H1 (cell line): ENCODE measurements at regions not wholly inside any gene's neighbourhood (a gene's known extent, or its start where the extent isn't known, plus 50 kb on each side); places are given as distances from the start of the nearest gene placed in this dataset.

ENCODE experiments used
- CTCF ChIA-PET: fragments of 300-600 bp; sonication (Branson Sonifier 250); formaldehyde crosslinking; loops from one replicate; lab custom pipeline; 2021; ENCODE audit not compliant: partially characterized antibody; lab: Charles Lee
- POLR2A ChIA-PET: fragments of 300-600 bp; sonication (Branson Sonifier 250); formaldehyde crosslinking; loops from one replicate; lab custom pipeline; 2021; ENCODE audit warnings: inconsistent platforms; ENCODE audit not compliant: partially characterized antibody; lab: Charles Lee
- DNase-seq, 2 experiments: peaks; one replicate each; pipeline versions ENCODE4 v3.0.0 to v3.0.0-alpha.2; 2010 to 2022; ENCODE audit warnings: low spot score in 2 of 2, low read depth in 1 of 2, mixed read lengths in 1 of 2
- FAIRE-seq: peaks from 2 replicates; lab custom pipeline; 2011; peaks lifted over from hg19 to GRCh38; lab: Jason Lieb, UNC
- H2AFZ ChIP-seq: 2 replicates; pipeline ENCODE4 v1.8.1; 2012; ENCODE audit warnings: low read length, inconsistent platforms
- H2AK5ac ChIP-seq: 2 replicates; pipeline ENCODE4 v1.6.1; 2013; ENCODE audit warnings: low read depth, low read length
- H2BK120ac ChIP-seq: replicated peaks from 2 replicates; pipeline ENCODE3; 2013; ENCODE audit warnings: low read depth, low read length, inconsistent platforms
- H2BK12ac ChIP-seq: 2 replicates; pipeline ENCODE4 v1.6.1; 2013; ENCODE audit warnings: low read depth, low read length
- H2BK15ac ChIP-seq: 2 replicates; pipeline ENCODE4 v1.6.1; 2013; ENCODE audit warnings: low read length
- H2BK20ac ChIP-seq: 2 replicates; pipeline ENCODE4 v1.6.1; 2013; ENCODE audit warnings: low read length
- H2BK5ac ChIP-seq: 2 replicates; pipeline ENCODE4 v1.6.1; 2013; ENCODE audit warnings: low read depth, low read length
- H3K14ac ChIP-seq: 2 replicates; pipeline ENCODE4 v1.6.1; 2013; ENCODE audit warnings: inconsistent platforms; ENCODE audit not compliant: insufficient read length
- H3K18ac ChIP-seq: 2 replicates; pipeline ENCODE4 v1.6.1; 2013; ENCODE audit warnings: low read length; ENCODE audit errors: extremely low read depth
- H3K23ac ChIP-seq: 2 replicates; pipeline ENCODE4 v1.6.1; 2013; ENCODE audit warnings: inconsistent platforms; ENCODE audit not compliant: insufficient read length
- H3K23me2 ChIP-seq: 2 replicates; pipeline ENCODE4 v1.6.1; 2013; ENCODE audit warnings: low read depth, low read length
- H3K27ac ChIP-seq: 2 replicates; pipeline ENCODE4 v1.6.1; 2011; ENCODE audit warnings: low read depth, low read length, inconsistent platforms
- H3K27me3 ChIP-seq, 4 experiments: replicated peaks in 1 of 4; 1 replicate in 1 of 4; 2 replicates in 3 of 4; pipeline versions ENCODE4 v1.6.1 to v1.8.1; 2011 to 2013; ENCODE audit warnings: low read length in 3 of 4, mild to moderate bottlenecking in 3 of 4, inconsistent platforms in 2 of 4, mixed read lengths in 2 of 4, moderate library complexity in 1 of 4; ENCODE audit not compliant: control insufficient read depth in 3 of 4, insufficient read depth in 3 of 4; ENCODE audit errors: extremely low read depth in 1 of 4
- H3K36me3 ChIP-seq, 4 experiments: 2 replicates each; pipeline versions ENCODE4 v1.6.1 to v1.8.1; 2011 to 2013; ENCODE audit warnings: mild to moderate bottlenecking in 4 of 4, low read length in 3 of 4, moderate library complexity in 2 of 4, control low read depth in 1 of 4, inconsistent platforms in 1 of 4; ENCODE audit not compliant: insufficient read depth in 4 of 4, control insufficient read depth in 2 of 4
- H3K4ac ChIP-seq: replicated peaks from 2 replicates; pipeline ENCODE3; 2013; ENCODE audit warnings: low read length, low read depth, mixed read lengths, inconsistent platforms; ENCODE audit not compliant: insufficient read length
- H3K4me1 ChIP-seq, 4 experiments: replicated peaks in 1 of 4; 1 replicate in 1 of 4; 2 replicates in 3 of 4; pipeline versions ENCODE4 v1.6.1 to v1.8.1; 2011 to 2013; ENCODE audit warnings: low read length in 3 of 4, inconsistent platforms in 2 of 4, mixed read lengths in 1 of 4; ENCODE audit not compliant: insufficient read depth in 4 of 4, control insufficient read depth in 3 of 4
- H3K4me2 ChIP-seq, 2 experiments: 2 replicates each; pipeline versions ENCODE4 v1.6.1 to v1.8.1; 2011 to 2013; ENCODE audit warnings: low read depth in 2 of 2, low read length in 2 of 2, control low read depth in 1 of 2, inconsistent platforms in 1 of 2, mild to moderate bottlenecking in 1 of 2; ENCODE audit not compliant: insufficient read depth in 1 of 2
- H3K4me3 ChIP-seq, 4 experiments: fragments of 200-600, 300-600 bp in 1 of 4; sonication (generic), shearing (Covaris generic), sonication (Bioruptor Twin) in 1 of 4; 2 replicates each; pipeline versions ENCODE4 v1.5.1 to v1.8.1; 2011 to 2016; ENCODE audit warnings: low read length in 4 of 4, low read depth in 3 of 4, control low read depth in 2 of 4, inconsistent platforms in 2 of 4, mild to moderate bottlenecking in 2 of 4, mixed read lengths in 1 of 4, moderate library complexity in 1 of 4; ENCODE audit not compliant: insufficient read depth in 2 of 4; ENCODE audit errors: extremely low read depth in 1 of 4
- H3K56ac ChIP-seq: replicated peaks from 2 replicates; pipeline ENCODE3; 2013; ENCODE audit warnings: low read depth, mild to moderate bottlenecking, mixed read lengths, low read length, inconsistent platforms; ENCODE audit not compliant: insufficient read length
- H3K79me1 ChIP-seq: 2 replicates; pipeline ENCODE4 v1.6.1; 2013; ENCODE audit warnings: low read depth, low read length, control low read depth
- H3K79me2 ChIP-seq, 2 experiments: 2 replicates each; pipeline versions ENCODE4 v1.6.1 to v1.8.1; 2012 to 2013; ENCODE audit warnings: low read length in 2 of 2, mild to moderate bottlenecking in 2 of 2, inconsistent platforms in 1 of 2; ENCODE audit not compliant: insufficient read depth in 2 of 2, control insufficient read depth in 1 of 2
- H3K9ac ChIP-seq, 4 experiments: replicated peaks in 1 of 4; 1 replicate in 1 of 4; 2 replicates in 3 of 4; pipeline versions ENCODE4 v1.6.1 to v1.8.1; 2011 to 2013; ENCODE audit warnings: low read depth in 3 of 4, low read length in 3 of 4, control low read depth in 2 of 4, mild to moderate bottlenecking in 2 of 4, moderate library complexity in 2 of 4, inconsistent platforms in 1 of 4; ENCODE audit errors: extremely low read depth in 1 of 4
- H3K9me3 ChIP-seq, 2 experiments: 2 replicates each; pipeline versions ENCODE4 v1.6.1 to v1.8.1; 2012 to 2013; ENCODE audit warnings: mild to moderate bottlenecking in 2 of 2, moderate library complexity in 2 of 2, control low read depth in 1 of 2, inconsistent platforms in 1 of 2, low read depth in 1 of 2, low read length in 1 of 2, mixed read lengths in 1 of 2; ENCODE audit not compliant: insufficient read depth in 2 of 2
- H4K20me1 ChIP-seq, 2 experiments: replicated peaks in 1 of 2; 2 replicates each; pipeline versions ENCODE3 to v1.8.1; 2011 to 2013; ENCODE audit warnings: inconsistent platforms in 2 of 2, low read length in 2 of 2, mild to moderate bottlenecking in 1 of 2; ENCODE audit not compliant: insufficient read depth in 2 of 2, control insufficient read depth in 1 of 2
- H4K5ac ChIP-seq: 2 replicates; pipeline ENCODE4 v1.6.1; 2013; ENCODE audit warnings: low read length, low read depth, mixed read lengths, inconsistent platforms; ENCODE audit not compliant: insufficient read length
- H4K8ac ChIP-seq: 2 replicates; pipeline ENCODE4 v1.8.0; 2013; ENCODE audit warnings: mild to moderate bottlenecking, moderate library complexity, low read length, inconsistent platforms; ENCODE audit not compliant: insufficient read depth; ENCODE audit errors: extremely low read depth
- H4K91ac ChIP-seq: replicated peaks from 2 replicates; pipeline ENCODE3; 2013; ENCODE audit warnings: low read length, mixed read lengths, inconsistent platforms; ENCODE audit not compliant: insufficient read length
- BACH1 ChIP-seq: IDR thresholded peaks from 2 replicates; pipeline ENCODE4 v1.6.1; 2012; ENCODE audit warnings: low read length, improper control_type of control experiment
- BRCA1 ChIP-seq: IDR thresholded peaks from 2 replicates; pipeline ENCODE4 v1.6.1; 2012; ENCODE audit warnings: low read depth, low read length, improper control_type of control experiment
- CTCF ChIP-seq, 3 experiments: IDR thresholded peaks; 1 replicate in 2 of 3; 2 replicates in 1 of 3; pipeline versions ENCODE4 v1.5.1 to v1.6.1; 2011; ENCODE audit warnings: low read length in 3 of 3, mild to moderate bottlenecking in 3 of 3, inconsistent platforms in 2 of 3, low read depth in 1 of 3, moderate library complexity in 1 of 3; ENCODE audit not compliant: insufficient read depth in 1 of 3; ENCODE audit errors: control extremely low read depth in 1 of 3
- HDAC2 ChIP-seq, 2 experiments: fragments of 300-600 bp in 1 of 2; sonication (generic) in 1 of 2; IDR thresholded peaks; 2 replicates each; pipeline ENCODE4 v1.6.1; 2011 to 2012; ENCODE audit warnings: low read depth in 2 of 2, low read length in 2 of 2, mild to moderate bottlenecking in 2 of 2, moderate library complexity in 2 of 2, borderline replicate concordance in 1 of 2, inconsistent platforms in 1 of 2
- JUN ChIP-seq: IDR thresholded peaks from 2 replicates; pipeline ENCODE4 v1.6.1; 2011; ENCODE audit warnings: low read depth, mild to moderate bottlenecking, improper control_type of control experiment, low read length
- NANOG ChIP-seq: IDR thresholded peaks from 2 replicates; pipeline ENCODE4 v1.6.1; 2011; ENCODE audit warnings: low read length, low read depth, mild to moderate bottlenecking, inconsistent platforms; ENCODE audit not compliant: insufficient read depth, poor library complexity, severe bottlenecking
- POLR2A ChIP-seq, 2 experiments: IDR thresholded peaks; 1 replicate in 1 of 2; 2 replicates in 1 of 2; pipeline ENCODE4 v1.6.1; 2011; ENCODE audit warnings: low read depth in 2 of 2, low read length in 2 of 2, mild to moderate bottlenecking in 2 of 2; ENCODE audit errors: control extremely low read depth in 1 of 2
- POU5F1 ChIP-seq: IDR thresholded peaks from 2 replicates; pipeline ENCODE4 v1.6.1; 2011; ENCODE audit warnings: low read depth, mild to moderate bottlenecking, low read length, moderate library complexity
- RXRA ChIP-seq: IDR thresholded peaks from 2 replicates; pipeline ENCODE4 v1.6.1; 2011; ENCODE audit warnings: low read depth, mild to moderate bottlenecking, low read length, moderate library complexity; ENCODE audit not compliant: insufficient read depth
- SAP30 ChIP-seq: fragments of 300-600 bp; sonication (generic); IDR thresholded peaks from 2 replicates; pipeline ENCODE4 v1.7.1; 2012; ENCODE audit warnings: low read length, moderate library complexity, mild to moderate bottlenecking, inconsistent platforms; ENCODE audit not compliant: insufficient read depth, insufficient replicate concordance
- SIRT6 ChIP-seq: IDR thresholded peaks from one replicate; pipeline ENCODE4 v1.7.1; 2012; ENCODE audit warnings: low read length, inconsistent platforms
- SIX5 ChIP-seq: IDR thresholded peaks from 2 replicates; pipeline ENCODE4 v1.6.1; 2011; ENCODE audit warnings: mild to moderate bottlenecking, low read depth, low read length
- TAF1 ChIP-seq: IDR thresholded peaks from 2 replicates; pipeline ENCODE4 v1.6.1; 2011; ENCODE audit warnings: mild to moderate bottlenecking, low read depth, low read length
- WGBS, 2 experiments: shearing (Covaris generic) in 1 of 2; methylation state at CpG; one replicate each; pipeline versions ENCODE4 v1.1.6 to v1.1.7; 2013 to 2015; ENCODE audit warnings: low lambda C conversion rate in 2 of 2, mixed read lengths in 2 of 2, inconsistent platforms in 1 of 2, low coverage in 1 of 2, missing lambda C conversion rate in 1 of 2; ENCODE audit not compliant: insufficient replicate concordance in 2 of 2, insufficient coverage in 1 of 2, insufficient read length in 1 of 2; ENCODE audit errors: extremely low coverage in 1 of 2, missing lambda C conversion rate in 1 of 2; 5-methylcytosine and 5-hydroxymethylcytosine counted together

- 83% methylated on average over 2 of the region's 2 CpGs; no CpG with 5 or more reads in 1 of the 2 experiments for WGBS, 2 experiments
- Histone ChIP-seq H3K4me1 (no peaks in the 10 kb centered on the region), H3K9me3 (no peaks in the 10 kb centered on the region), H3K79me2 (no peaks in the 10 kb centered on the region), H4K91ac (no peak overlapping the region), H2BK20ac (no peak overlapping the region), H3K56ac (no peak overlapping the region), H2BK15ac (no peak overlapping the region), H3K36me3 (no peaks in the 10 kb centered on the region), H3K18ac (no peak overlapping the region), H3K27ac (no peak overlapping the region), H4K5ac (no peak overlapping the region), H3K4me3 (no peak overlapping the region), H4K8ac (no peak overlapping the region), H2AFZ (no peak overlapping the region), H3K4ac (no peak overlapping the region), H3K23me2 (no peaks in the 10 kb centered on the region), H4K20me1 (no peaks in the 10 kb centered on the region), H3K27me3 (no peaks in the 10 kb centered on the region), H2BK5ac (no peak overlapping the region), H3K79me1 (no peaks in the 10 kb centered on the region), H2BK12ac (no peak overlapping the region), H3K23ac (no peak overlapping the region), H2BK120ac (no peak overlapping the region), H2AK5ac (no peak overlapping the region), H3K4me2 (no peak overlapping the region), H3K9ac (no peak overlapping the region), H3K14ac (no peak overlapping the region)
- POLR2A ChIA-PET, result no interaction called here
- CTCF ChIA-PET, result interaction anchor here (1.7 kb wide), 1 partner anchor 9 kb away, joined by 3 read pairs; no protein-coding TSS in a partner anchor
- DNase-seq (no peak), FAIRE-seq (no peak)
- TF ChIP-seq HDAC2 (IDR thresholded peaks at IDR 0.05; ENCODE audit: borderline replicate concordance in 1 of 2, low read depth in 2 of 2, low read length in 2 of 2) (no peak), POU5F1 (no peak), BACH1 (no peak), BRCA1 (no peak), JUN (no peak), SAP30 (no peak), SIRT6 (no peak), POLR2A (IDR thresholded peaks at IDR 0.05; ENCODE audit: control extremely low read depth in 1 of 2, low read depth in 2 of 2, low read length in 2 of 2) (no peak), SIX5 (no peak), CTCF (IDR thresholded peaks at IDR 0.05; ENCODE audit: control extremely low read depth in 1 of 3, insufficient read depth in 1 of 3, low read depth in 1 of 3, low read length in 3 of 3) (no peak), RXRA (no peak), NANOG (no peak), TAF1 (no peak)
Measured at GRCh38 chr9:23079798-23080197, 633.2 kb downstream of the DMRTA1 start.
